K562 (cell line): ENCODE measurements at regions not wholly inside any gene's neighbourhood (a gene's known extent, or its start where the extent isn't known, plus 50 kb on each side); places are given as distances from the start of the nearest gene placed in this dataset.

Experiments
- ATAC-seq: fragments of 200-7000 bp; cut with Tn5 transposase; 3 replicates; pipeline ENCODE4 v1.9.1; 2020; ENCODE audit warnings: moderate library complexity
- BruUV-seq: library from RNA; stranded (reverse); fragments of 400-500 nt; replicated peaks from 2 replicates; lab custom pipeline; 2021; lab: Mats Ljungman, UMichigan
- CTCF ChIA-PET: fragments of 300-600 bp; formaldehyde crosslinking; extraction: SDS; loops from one replicate; lab custom pipeline; 2021; ENCODE audit warnings: low intra/inter-chr PET ratio; lab: Yijun Ruan, JAX
- POLR2A ChIA-PET: fragments of 300-600, 350-650 bp; sonication (Branson Sonifier 250); formaldehyde crosslinking; extraction: SDS; loops from one replicate; lab custom pipeline; 2021; ENCODE audit warnings: antibody characterized with exemption, inconsistent platforms; lab: Yijun Ruan, JAX
- DNase-seq, 4 experiments: peaks; one replicate each; pipeline versions ENCODE4 v3.0.0 to v3.0.0-alpha.2; 2011 to 2018; ENCODE audit warnings: low spot score in 3 of 4, mixed read lengths in 3 of 4; ENCODE audit errors: extremely low read depth in 1 of 4
- FAIRE-seq: peaks from 2 replicates; lab custom pipeline; 2011; peaks lifted over from hg19 to GRCh38; lab: Jason Lieb, UNC
- H2AFZ ChIP-seq: 2 replicates; pipeline ENCODE4 v1.6.0; 2011; ENCODE audit warnings: low read depth, low read length, control low read depth, inconsistent platforms
- H3K27ac ChIP-seq: fragments of 200-600 bp; 3 replicates; pipeline ENCODE4 v1.8.0; 2011; ENCODE audit warnings: low read depth, mild to moderate bottlenecking, control low read depth, inconsistent platforms, low read length, moderate library complexity, mixed read lengths; ENCODE audit errors: extremely low read depth
- H3K27me3 ChIP-seq, 2 experiments: fragments of 300-600 bp in 1 of 2; 2 replicates in 1 of 2; 3 replicates in 1 of 2; pipeline versions ENCODE4 v1.6.0 to v1.8.0; 2011; ENCODE audit warnings: inconsistent platforms in 2 of 2, low read length in 2 of 2, mild to moderate bottlenecking in 1 of 2, mixed read lengths in 1 of 2, moderate library complexity in 1 of 2; ENCODE audit not compliant: control insufficient read depth in 2 of 2, insufficient read depth in 2 of 2
- H3K36me3 ChIP-seq: fragments of 300-600 bp; 3 replicates; pipeline ENCODE4 v1.8.0; 2011; ENCODE audit warnings: mild to moderate bottlenecking, low read length, inconsistent platforms; ENCODE audit not compliant: control insufficient read depth, insufficient read depth
- H3K4me1 ChIP-seq, 2 experiments: fragments of 200-600 bp in 1 of 2; replicated peaks in 1 of 2; 2 replicates in 1 of 2; 3 replicates in 1 of 2; pipeline versions ENCODE4 v1.5.1 to v1.8.0; 2011; ENCODE audit warnings: inconsistent platforms in 2 of 2, low read length in 2 of 2, mild to moderate bottlenecking in 1 of 2, mixed read lengths in 1 of 2, moderate library complexity in 1 of 2; ENCODE audit not compliant: control insufficient read depth in 2 of 2, insufficient read depth in 2 of 2
- H3K4me2 ChIP-seq: 2 replicates; pipeline ENCODE4 v1.6.1; 2011; ENCODE audit warnings: low read length, control low read depth, inconsistent platforms, mixed read lengths; ENCODE audit not compliant: insufficient read depth
- H3K4me3 ChIP-seq: fragments of 200-600 bp; sonication (generic), shearing (Covaris generic); 2 replicates; pipeline ENCODE4 v1.5.1; 2016; ENCODE audit warnings: control low read depth, inconsistent platforms
- H3K79me2 ChIP-seq: fragments of 200-600 bp; 3 replicates; pipeline ENCODE4 v1.8.0; 2011; ENCODE audit warnings: low read length, inconsistent platforms; ENCODE audit not compliant: control insufficient read depth, insufficient read depth
- H3K9ac ChIP-seq, 2 experiments: 2 replicates each; pipeline versions ENCODE4 v1.6.0 to v1.6.1; 2011; ENCODE audit warnings: low read depth in 2 of 2, low read length in 2 of 2, control low read depth in 1 of 2, inconsistent platforms in 1 of 2, mild to moderate bottlenecking in 1 of 2, mixed read lengths in 1 of 2; ENCODE audit not compliant: insufficient read depth in 1 of 2
- H3K9me1 ChIP-seq: one replicate; pipeline ENCODE4 v1.6.0; 2011; ENCODE audit warnings: inconsistent platforms, mild to moderate bottlenecking, low read length, moderate library complexity; ENCODE audit not compliant: control insufficient read depth, insufficient read depth
- H3K9me3 ChIP-seq: replicated peaks from 2 replicates; pipeline ENCODE4 v1.5.1; 2011; ENCODE audit warnings: low read depth, low read length, inconsistent platforms; ENCODE audit not compliant: control insufficient read depth, insufficient read depth
- H4K20me1 ChIP-seq: replicated peaks from 2 replicates; pipeline ENCODE4 v1.6.1; 2011; ENCODE audit warnings: low read length, inconsistent platforms, mixed read lengths; ENCODE audit not compliant: control insufficient read depth, insufficient read depth
- HNRNPLL ChIP-seq: fragments of 200-400 bp; formaldehyde crosslinking; IDR thresholded peaks from 2 replicates; pipeline ENCODE4 v1.6.1; 2017; ENCODE audit warnings: low read length, low read depth, mild to moderate bottlenecking; ENCODE audit not compliant: poor library complexity, severe bottlenecking
- KAT7 ChIP-seq: sonication (generic); formaldehyde crosslinking; IDR thresholded peaks from 2 replicates; pipeline ENCODE4 v1.8.0; 2022; ENCODE audit warnings: missing genetic modification reagents, mild to moderate bottlenecking, borderline replicate concordance
- PCBP2 ChIP-seq: fragments of 200-400 bp; formaldehyde crosslinking; IDR thresholded peaks from 2 replicates; pipeline ENCODE4 v1.6.1; 2018; ENCODE audit warnings: low read length, low read depth, mild to moderate bottlenecking, moderate library complexity; ENCODE audit not compliant: poor library complexity, severe bottlenecking
- SRF ChIP-seq, 2 experiments: fragments of 250-450, 450-650 bp in 1 of 2; sonication (Bioruptor Pico) in 1 of 2; sonication (generic) in 1 of 2; formaldehyde crosslinking; IDR thresholded peaks; 2 replicates each; pipeline versions ENCODE4 v1.5.0 to v1.5.1; 2020 to 2022; ENCODE audit warnings: mild to moderate bottlenecking in 1 of 2, missing genetic modification reagents in 1 of 2
- TCF3 ChIP-seq: sonication (generic); formaldehyde crosslinking; IDR thresholded peaks from 2 replicates; pipeline ENCODE4 v1.4.0; 2020; ENCODE audit warnings: mild to moderate bottlenecking, missing genetic modification reagents
- ZFX ChIP-seq: sonication (generic); formaldehyde crosslinking; IDR thresholded peaks from 2 replicates; pipeline ENCODE4 v1.8.0; 2022; ENCODE audit warnings: mild to moderate bottlenecking, missing genetic modification reagents, moderate library complexity
- WGBS: fragments of 100-300 bp; shearing (Covaris generic); methylation state at CpG from one replicate; pipeline ENCODE4 v1.1.6; 2016; ENCODE audit warnings: low coverage, mixed read lengths; ENCODE audit not compliant: insufficient coverage; ENCODE audit errors: missing lambda C conversion rate; 5-methylcytosine and 5-hydroxymethylcytosine counted together
- in situ Hi-C: fragments of 300-500 bp; cut with MboI; formaldehyde crosslinking; loops from 4 replicates; pipeline ENCODE4 v1.15.0; 2018; ENCODE audit warnings: inconsistent platforms, mixed read lengths
- intact Hi-C: fragments of 100-400 bp; cut with micrococcal nuclease; formaldehyde crosslinking; loops from 2 replicates; pipeline ENCODE4 v1.14.2; 2022

- no peak for ATAC-seq
- H2AFZ ChIP-seq: no peak overlapping the region
- no peak for DNase-seq
- peaks cover 15% of the 10 kb centered on the region; the same call in 2 of the 3 replicates for H3K36me3 ChIP-seq
- no peaks in the 10 kb centered on the region for H4K20me1 ChIP-seq
- ChIA-PET CTCF (no interaction called here), POLR2A (interaction anchor here (0.6 to 7.2 kb wide), 6 partner anchors 10 to 60 kb away, joined by 3 to 122 read pairs (median 4); no protein-coding TSS in a partner anchor)
- FAIRE-seq: no peak
- H3K9me1 ChIP-seq: peaks cover 7% of the 10 kb centered on the region
- H3K9ac ChIP-seq: peak overlapping the region in 1 of 2 experiments; percentile 89; a peak in 2 of 4 replicates
- no peaks in the 10 kb centered on the region; a peak in 1 of 5 replicates for H3K27me3 ChIP-seq
- peaks cover 56% of the 10 kb centered on the region for H3K79me2 ChIP-seq
- no peak overlapping the region for H3K4me2 ChIP-seq
- intact Hi-C loops: no loop called here
- no TSS peak for BruUV-seq
- peaks cover 8% of the 10 kb centered on the region for H3K9me3 ChIP-seq
- in situ Hi-C loops: no loop called here
- H3K4me1 ChIP-seq: peaks cover 45 to 71% of the 10 kb centered on the region in 2 experiments
- TF ChIP-seq SRF (CRISPR knock-in tag; IDR thresholded peaks at IDR 0.05): 0 out of 4 replicates have a peak, but pooled peaks of 1 of the 2 experiments have one; percentile 61
- no peak for TF ChIP-seq PCBP2
- TF ChIP-seq HNRNPLL: peak; percentile 18
- TF ChIP-seq KAT7 (CRISPR knock-in tag): peak; percentile 74; the same call in 1 of the 2 replicates
- TF ChIP-seq ZFX: peak; percentile 44
- no peak for TF ChIP-seq TCF3 (CRISPR knock-in tag)
- no peak overlapping the region for H3K27ac ChIP-seq
- 85% methylated on average over 13 of the region's 16 CpGs for WGBS
- H3K4me3 ChIP-seq: no peak overlapping the region
Measured at GRCh38 chr16:85537331-85537788, 75.8 kb upstream of the GSE1 start.
